ENCODE measurements at regions not wholly inside any gene's neighbourhood (a gene's known extent, or its start where the extent isn't known, plus 50 kb on each side); places are given as distances from the start of the nearest gene placed in this dataset.
"Not testable (repeated sequence)": the region's sequence is repeated elsewhere in the genome, so short reads cannot be mapped to it uniquely, and the experiment has no call there.

DNA sequence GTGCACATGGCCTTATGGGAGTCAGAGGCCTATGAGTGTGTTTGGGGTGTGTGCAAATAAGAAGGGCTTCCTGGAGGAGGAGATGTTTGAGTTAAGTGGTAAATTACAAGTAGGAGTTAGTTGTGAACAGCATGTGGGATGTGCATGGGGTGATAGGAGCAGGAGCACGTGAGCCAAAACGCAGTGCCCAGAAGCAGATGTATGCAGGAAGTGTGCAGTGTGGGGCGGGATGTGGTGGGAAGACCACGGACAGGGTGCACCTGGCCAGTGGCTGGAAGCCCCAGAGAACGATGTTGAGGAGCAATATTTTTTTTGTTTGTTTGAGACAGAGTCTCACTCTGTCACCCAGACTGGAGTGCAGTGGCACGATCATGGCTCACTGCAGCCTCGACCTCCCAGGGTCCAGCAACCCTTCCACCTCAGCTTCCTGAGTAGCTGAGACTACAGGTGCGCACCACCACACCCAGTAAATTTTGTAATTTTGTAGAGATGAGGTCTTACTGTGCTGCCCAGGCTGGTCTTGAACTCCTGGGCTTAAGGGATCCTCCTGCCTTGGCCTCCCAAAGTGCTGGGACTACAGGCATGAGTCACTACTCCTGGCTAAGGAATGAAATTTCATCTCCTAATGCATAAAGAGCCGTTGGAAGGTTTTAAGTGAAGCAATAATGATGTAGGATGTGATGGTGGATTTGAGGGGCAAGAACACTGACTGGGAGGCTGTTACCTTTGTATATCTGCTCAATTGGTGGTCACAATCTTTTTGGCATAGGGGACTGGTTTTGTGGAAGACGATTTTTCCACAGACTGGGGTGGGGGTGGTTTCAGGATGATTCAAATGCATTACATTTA, 78.4 kb downstream of the LYZL2 start:
- TF ChIP-seq RAD21 (IDR thresholded peaks at IDR 0.05; ENCODE audit: low read depth) (no peak), TCF7L2 (IDR thresholded peaks at IDR 0.05; ENCODE audit: borderline replicate concordance, extremely low read depth, insufficient read depth, insufficient read length) (no peak), CBX3 (IDR thresholded peaks at IDR 0.05; ENCODE audit: low read depth) (no peak), FOSL1 (IDR thresholded peaks at IDR 0.05; ENCODE audit: low read depth) (no peak), EGR1 (IDR thresholded peaks at IDR 0.05; ENCODE audit: low read depth) (no peak), SRF (IDR thresholded peaks at IDR 0.05; ENCODE audit: low read depth) (no peak)
- TF ChIP-seq, protein P1, sequence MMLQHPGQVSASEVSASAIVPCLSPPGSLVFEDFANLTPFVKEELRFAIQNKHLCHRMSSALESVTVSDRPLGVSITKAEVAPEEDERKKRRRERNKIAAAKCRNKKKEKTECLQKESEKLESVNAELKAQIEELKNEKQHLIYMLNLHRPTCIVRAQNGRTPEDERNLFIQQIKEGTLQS (IDR thresholded peaks at IDR 0.05), result no peak
- no peak overlapping the region for H3K4me3 ChIP-seq (replicated peaks in 1 of 2; ENCODE audit: low read depth in 1 of 2, low read length in 2 of 2)
- no peaks in the 10 kb centered on the region for H4K20me1 ChIP-seq (ENCODE audit: insufficient read depth)
- no peak overlapping the region for H2AFZ ChIP-seq (ENCODE audit: low read depth, low read length, poor library complexity, severe bottlenecking)
- H3K4me2 ChIP-seq (ENCODE audit: low read length), result no peak overlapping the region
- RAD21 ChIA-PET (ENCODE audit: low non-redundant PET in 1 of 2, low total read pairs in 2 of 2, uncharacterized antibody in 2 of 2, unreplicated experiment in 2 of 2), result no interaction called here
- H3K9me2 ChIP-seq (ENCODE audit: insufficient read depth), result no peaks in the 10 kb centered on the region
- H3K27ac ChIP-seq (ENCODE audit: low read depth, low read length), result no peak overlapping the region
- BruUV-seq (replicated peaks), result no TSS peak
- H3K4me1 ChIP-seq (ENCODE audit: control insufficient read depth in 1 of 2, insufficient read depth in 2 of 2, low read length in 2 of 2), result no peaks in the 10 kb centered on the region
- H3K79me2 ChIP-seq (ENCODE audit: insufficient read depth, low read length), result no peaks in the 10 kb centered on the region
- H3K27me3 ChIP-seq (ENCODE audit: insufficient read depth, low read length), result no peaks in the 10 kb centered on the region
- no peaks in the 10 kb centered on the region for H3K36me3 ChIP-seq (ENCODE audit: control insufficient read depth in 1 of 2, insufficient read depth in 2 of 2, low read length in 2 of 2)
- H3K9me3 ChIP-seq (ENCODE audit: control insufficient read depth in 1 of 2, insufficient read depth in 1 of 2, low read depth in 1 of 2, low read length in 2 of 2), result no peaks in the 10 kb centered on the region
- intact Hi-C loops (cut with micrococcal nuclease), result no loop called here
- DNase-seq (ENCODE audit: low read depth, low spot score) (no peak), ATAC-seq (no peak)
- POLR2A ChIA-PET, result no interaction called here
- H3K9ac ChIP-seq (ENCODE audit: low read length), result no peak overlapping the region
- CTCF ChIA-PET, result no interaction called here

DNA sequence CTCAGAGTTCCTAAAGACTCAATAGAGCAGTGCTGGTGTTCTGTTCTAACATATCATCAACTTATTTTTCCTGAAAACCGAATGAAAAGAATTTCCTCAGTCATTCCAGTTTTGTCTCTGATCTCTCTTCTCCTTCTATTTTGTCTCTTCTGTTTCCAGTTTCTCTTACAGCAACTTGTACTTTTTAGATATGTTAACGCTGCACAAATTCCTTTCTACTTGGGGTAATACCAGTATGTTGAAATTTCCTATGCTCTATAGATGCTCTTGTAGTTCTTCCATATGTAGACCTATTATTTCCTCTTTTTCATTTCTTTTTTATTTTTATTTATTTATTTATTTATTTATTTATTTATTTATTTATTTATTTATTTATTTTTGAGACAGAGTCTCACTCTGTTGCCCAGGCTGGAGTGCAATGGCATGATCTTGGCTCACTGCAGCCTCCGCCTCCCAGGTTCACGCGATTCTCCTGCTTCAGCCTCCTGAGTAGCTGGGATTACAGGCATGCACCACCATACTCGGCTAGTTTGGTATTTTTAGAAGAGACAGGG, 80.3 kb downstream of the LYZL2 start:
- BruUV-seq (replicated peaks); H3K4me2 ChIP-seq (ENCODE audit: low read length); RAD21 ChIA-PET (ENCODE audit: low non-redundant PET in 1 of 2, low total read pairs in 2 of 2, uncharacterized antibody in 2 of 2, unreplicated experiment in 2 of 2); H3K36me3 ChIP-seq (ENCODE audit: control insufficient read depth in 1 of 2, insufficient read depth in 2 of 2, low read length in 2 of 2); CTCF ChIA-PET; intact Hi-C loops (cut with micrococcal nuclease); H4K20me1 ChIP-seq (ENCODE audit: insufficient read depth); H3K9me2 ChIP-seq (ENCODE audit: insufficient read depth); ATAC-seq; H3K9me3 ChIP-seq (ENCODE audit: control insufficient read depth in 1 of 2, insufficient read depth in 1 of 2, low read depth in 1 of 2, low read length in 2 of 2); H3K27ac ChIP-seq (ENCODE audit: low read depth, low read length); H3K4me3 ChIP-seq (replicated peaks in 1 of 2; ENCODE audit: low read depth in 1 of 2, low read length in 2 of 2); H3K79me2 ChIP-seq (ENCODE audit: insufficient read depth, low read length); H3K9ac ChIP-seq (ENCODE audit: low read length); H3K27me3 ChIP-seq (ENCODE audit: insufficient read depth, low read length); H3K4me1 ChIP-seq (ENCODE audit: control insufficient read depth in 1 of 2, insufficient read depth in 2 of 2, low read length in 2 of 2); DNase-seq (ENCODE audit: low read depth, low spot score); H2AFZ ChIP-seq (ENCODE audit: low read depth, low read length, poor library complexity, severe bottlenecking): not testable (repeated sequence)
- POLR2A ChIA-PET, result interaction anchor here (0.7 kb wide), 1 partner anchor 12 kb away, joined by 3 read pairs; no protein-coding TSS in a partner anchor
